GF-D8 (cell line): ENCODE measurements at regions not wholly inside any gene's neighbourhood (a gene's known extent, or its start where the extent isn't known, plus 50 kb on each side); places are given as distances from the start of the nearest gene placed in this dataset.

ENCODE experiments used
- DNase-seq: peaks from one replicate; lab custom pipeline; 2025; lab: John Stamatoyannopoulos, UW

GRCh38 chr9:29701971-29702370 lies 2128.7 kb upstream of the C9orf72 start:
- no peak for DNase-seq

DNA sequence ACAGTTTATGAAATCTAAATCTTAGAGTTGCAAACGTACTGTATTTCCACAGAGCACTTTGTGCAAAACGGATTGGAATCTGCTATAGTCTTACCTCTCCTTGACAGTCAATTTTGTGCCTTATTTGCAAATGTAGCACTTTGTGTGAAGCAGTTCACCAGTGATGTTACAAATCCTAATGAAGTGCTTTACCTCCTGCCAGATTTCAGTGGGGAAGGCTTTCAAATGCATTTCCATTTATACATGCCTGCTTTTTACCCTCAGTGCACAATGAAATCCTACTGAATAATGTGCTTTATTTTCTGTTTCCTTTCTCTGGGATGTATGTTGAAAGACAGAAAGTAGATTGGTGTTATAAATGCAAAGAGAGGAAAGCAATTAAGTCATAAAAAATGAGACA lies 2141.6 kb upstream of the C9orf72 start:
- no peak for DNase-seq

DNA sequence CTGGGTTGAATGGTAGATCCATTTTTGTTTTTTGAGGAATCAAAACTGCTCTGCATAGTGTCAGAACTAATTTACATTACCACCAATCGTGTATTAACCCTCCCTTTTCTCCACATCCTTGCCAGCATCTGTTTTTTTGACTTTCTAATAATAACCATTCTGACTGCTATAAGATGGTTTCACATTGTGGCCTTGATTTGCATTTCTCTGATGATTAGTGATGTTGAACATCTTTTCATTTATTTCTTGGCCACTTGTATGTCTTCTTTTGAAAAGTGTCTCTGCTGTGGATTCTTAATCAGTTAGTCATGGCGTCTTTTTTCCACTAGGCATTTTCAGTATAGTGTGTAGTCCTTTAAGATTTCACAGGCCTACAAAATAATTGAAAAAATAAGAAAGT lies 2144.3 kb upstream of the C9orf72 start:
- no peak for DNase-seq

DNA sequence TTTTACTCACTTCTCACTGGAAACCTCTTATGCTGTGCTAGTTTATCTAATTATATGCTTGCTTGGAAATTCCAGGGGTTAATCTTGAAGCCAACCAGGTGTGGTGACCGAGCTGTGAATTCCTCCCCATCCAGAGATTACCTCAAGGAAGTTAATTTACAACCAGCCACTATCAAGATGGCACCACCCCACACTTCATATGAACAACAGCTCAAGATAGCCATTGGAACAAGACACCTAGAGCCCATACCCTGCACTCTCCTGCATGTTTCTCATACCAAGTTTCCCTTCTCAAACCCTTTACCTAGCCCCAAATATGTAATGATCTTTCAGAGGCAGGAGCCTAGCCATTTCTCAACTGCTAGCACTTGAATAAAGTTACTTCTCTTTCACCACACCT lies 2156.9 kb upstream of the C9orf72 start:
- no peak for DNase-seq

DNA sequence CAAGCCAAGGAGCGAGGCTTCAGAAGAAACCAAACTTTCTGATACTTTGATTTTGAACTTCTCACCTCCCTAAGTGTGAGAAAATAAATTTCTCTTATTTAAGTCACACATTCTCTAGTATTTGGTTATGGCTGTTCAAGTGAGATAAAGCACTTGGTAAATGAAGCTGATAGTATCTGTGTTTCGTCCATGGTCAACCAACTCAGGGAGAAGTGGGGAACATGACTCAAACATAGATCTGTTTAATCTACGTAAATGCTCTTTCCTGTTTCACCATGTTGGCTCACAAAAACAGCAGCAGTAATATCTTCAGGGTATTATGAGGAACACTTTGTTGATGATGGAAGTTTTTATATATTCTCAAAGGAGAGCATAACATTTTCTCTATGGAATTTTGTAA lies 2167.2 kb upstream of the C9orf72 start:
- peak; percentile 15 for DNase-seq

DNA sequence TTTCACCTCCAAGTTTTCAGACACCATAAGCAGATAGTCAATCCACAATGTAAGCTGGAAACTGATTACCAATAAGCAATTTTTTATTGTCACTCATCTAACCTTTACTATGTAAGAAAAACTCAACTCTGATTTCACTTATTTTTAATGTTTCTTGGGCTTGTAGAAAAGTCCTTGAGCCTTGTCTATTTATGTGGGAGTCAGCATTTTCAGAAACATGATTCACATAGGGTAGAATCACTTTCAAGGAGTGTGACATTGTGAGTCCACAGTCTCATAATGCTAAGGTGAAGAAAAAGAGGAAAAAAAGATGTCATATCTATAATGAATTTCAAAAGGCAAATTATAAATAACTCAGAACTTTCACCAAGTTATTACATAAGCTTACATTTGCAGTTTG lies 2167.9 kb upstream of the C9orf72 start:
- no peak for DNase-seq

DNA sequence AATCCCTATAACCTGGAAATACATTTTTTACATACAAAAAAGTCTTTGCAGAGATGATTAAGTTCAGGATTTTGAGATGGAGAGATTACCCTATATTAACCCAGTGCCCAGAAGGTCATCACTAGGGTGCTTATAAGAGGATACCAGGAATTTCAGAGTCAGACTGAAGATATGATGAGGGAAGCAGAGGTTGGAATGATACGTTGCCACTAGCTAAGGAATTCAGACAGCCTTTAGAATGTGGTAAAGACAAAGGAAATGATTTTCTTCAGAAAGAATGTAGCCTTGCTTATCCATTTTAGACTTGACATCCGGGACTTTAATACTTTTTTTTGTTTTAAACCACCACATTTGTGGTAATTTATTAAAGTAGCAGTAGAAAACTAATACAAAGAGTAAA lies 2176.8 kb upstream of the C9orf72 start:
- DNase-seq = no peak

- no peak for DNase-seq
Measured at GRCh38 chr9:29751226-29751625, 2177.9 kb upstream of the C9orf72 start.

GRCh38 chr9:29753638-29754037 lies 2180.4 kb upstream of the C9orf72 start:
- no peak for DNase-seq

GRCh38 chr9:29769019-29769418 lies 2195.7 kb upstream of the C9orf72 start:
- no peak for DNase-seq

- no peak for DNase-seq
Measured at GRCh38 chr9:29773676-29774075, 2200.4 kb upstream of the C9orf72 start.

DNA sequence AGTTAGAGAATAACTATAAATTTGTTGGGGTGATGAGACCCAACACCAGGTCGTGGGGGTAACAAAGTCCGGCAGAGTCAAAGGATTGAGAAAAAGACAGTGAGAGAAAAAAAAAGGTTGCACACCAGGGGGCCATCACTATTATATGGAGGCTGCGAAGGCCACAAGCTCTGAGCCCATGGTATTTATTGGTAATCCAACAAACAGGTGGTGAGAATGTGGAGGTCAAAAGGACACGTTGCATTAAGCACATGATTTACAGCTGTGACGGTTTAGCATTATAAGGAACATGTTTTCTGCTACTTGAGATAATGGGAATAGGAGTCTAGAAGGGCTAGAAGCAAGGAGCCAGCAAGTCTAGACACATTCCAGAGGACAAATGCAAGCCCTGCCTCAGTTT lies 2202.2 kb upstream of the C9orf72 start:
- DNase-seq = no peak

GRCh38 chr9:29778281-29778849 lies 2205.1 kb upstream of the C9orf72 start:
- no peak for DNase-seq

GRCh38 chr9:29793970-29794369 lies 2220.7 kb upstream of the C9orf72 start:
- DNase-seq = no peak

DNA sequence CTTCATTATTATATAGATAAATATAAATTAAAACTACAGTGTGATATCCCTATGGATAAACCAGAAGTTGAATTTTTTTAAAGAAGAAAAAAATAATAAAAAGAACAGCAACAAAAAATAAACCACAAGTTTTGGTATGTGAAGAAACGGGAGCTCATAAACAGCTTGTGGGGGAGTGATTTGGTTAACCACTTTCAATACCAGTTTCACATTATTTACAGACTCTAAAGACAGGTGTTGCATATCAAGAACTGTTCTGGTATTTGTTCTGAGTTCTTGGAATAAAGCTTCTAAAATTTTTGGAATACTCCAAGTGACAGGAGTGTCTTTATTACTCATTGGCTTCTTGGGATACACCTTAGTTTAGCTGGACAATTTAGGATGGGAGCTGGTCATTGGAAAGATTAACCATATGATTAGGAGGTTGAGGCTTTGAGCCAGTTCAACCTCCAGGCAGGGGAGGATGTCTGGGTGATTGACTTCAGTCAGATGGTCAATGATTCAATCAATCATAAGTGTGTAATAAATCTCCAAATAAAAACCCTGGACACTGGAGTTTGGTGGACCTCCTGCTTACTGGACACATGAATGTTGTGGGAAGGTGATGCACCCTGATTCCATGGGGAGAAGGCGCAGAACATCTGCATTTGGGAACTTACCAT lies 2223.1 kb upstream of the C9orf72 start:
- no peak for DNase-seq

DNA sequence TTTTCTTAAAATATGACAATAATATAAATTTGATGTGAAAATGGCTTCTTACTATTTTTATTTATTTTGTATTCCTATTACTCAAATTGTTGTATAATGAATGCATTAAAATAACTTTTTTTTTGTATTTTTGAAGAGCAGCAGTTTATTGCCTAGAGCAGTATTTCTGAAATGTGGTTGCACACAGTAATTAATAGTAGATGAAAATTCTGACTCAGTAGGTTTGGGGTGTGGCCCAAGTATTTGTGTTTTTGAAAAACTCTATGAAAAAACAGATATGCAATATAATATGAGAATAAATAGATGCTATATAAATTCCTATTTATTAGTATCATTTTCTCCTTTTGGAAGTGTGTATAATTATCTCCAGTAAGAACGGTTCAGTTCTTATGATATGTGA lies 2225.3 kb upstream of the C9orf72 start:
- no peak for DNase-seq

DNA sequence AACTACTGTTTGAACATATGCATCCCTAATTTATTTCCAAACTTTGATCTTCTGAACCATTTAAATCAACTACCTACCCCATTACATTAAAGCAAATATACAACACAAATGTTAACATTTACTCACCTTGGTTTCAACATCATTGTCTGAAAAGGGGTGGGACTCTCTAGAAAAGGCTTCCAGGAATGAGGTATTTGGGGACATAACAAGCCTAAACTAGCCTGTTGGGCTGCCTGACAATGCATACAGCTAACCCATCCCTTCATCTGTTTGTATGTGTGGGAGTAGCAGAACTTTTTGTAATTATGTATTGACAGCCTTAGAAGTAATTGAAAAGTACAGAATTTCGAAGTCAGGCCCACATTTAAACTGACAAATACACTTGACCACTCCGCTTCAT lies 2225.9 kb upstream of the C9orf72 start:
- no peak for DNase-seq

DNA sequence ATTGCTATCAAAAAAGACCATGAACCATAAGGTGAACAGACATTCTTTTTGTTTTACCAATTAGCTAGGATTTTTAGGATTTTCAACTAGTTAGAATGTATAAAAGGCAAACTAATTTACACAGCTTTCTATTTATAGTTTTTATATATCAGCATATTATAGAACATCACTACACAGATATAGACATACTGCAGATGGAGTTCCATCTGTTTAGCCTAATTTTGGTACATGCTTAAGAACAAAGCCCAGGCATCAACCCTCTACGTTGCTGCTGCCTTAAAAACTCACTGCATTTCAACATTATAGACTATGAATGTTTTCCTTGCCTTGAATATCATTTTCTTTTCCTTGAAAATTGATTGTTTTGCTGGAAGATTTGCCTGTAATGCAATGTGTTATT lies 2227.5 kb upstream of the C9orf72 start:
- no peak for DNase-seq

- no peak for DNase-seq
Measured at GRCh38 chr9:29802454-29802853, 2229.2 kb upstream of the C9orf72 start.

GRCh38 chr9:29806937-29807618 lies 2233.8 kb upstream of the C9orf72 start:
- no peak for DNase-seq

DNA sequence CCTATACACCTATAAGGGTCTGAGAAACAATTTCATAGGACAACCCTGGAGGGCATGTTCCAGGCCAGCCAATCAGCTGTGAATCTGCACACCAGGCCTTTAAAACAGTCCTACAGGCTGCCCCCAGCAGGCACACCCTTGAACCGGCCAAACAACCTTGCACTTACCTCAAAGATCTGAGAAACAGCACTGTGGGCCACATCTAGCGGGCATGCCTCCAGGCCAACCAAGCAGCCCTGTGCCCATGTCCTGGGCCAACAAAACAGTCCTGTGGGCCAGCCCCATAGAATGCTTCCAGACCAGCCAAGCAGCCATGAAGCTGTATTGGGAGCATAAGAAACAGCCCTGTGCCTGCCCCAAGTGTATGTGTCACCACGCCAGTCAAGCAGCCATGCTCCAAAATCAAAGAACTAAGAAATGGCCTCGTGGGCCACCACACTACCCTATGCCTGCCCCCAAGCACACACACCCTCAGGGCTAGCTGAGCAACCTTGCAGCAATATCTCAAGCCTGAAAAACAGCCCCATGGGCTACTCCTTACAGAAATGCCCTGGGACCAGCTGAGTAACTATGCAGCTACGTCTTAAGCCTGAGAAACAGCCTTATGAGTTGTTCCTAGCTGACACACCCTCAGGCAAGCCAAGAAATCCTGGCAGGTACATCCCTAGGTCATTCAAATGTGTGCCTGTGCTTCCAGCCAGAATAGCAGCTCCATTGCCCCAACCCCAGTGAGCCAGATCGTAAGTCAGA lies 2243.8 kb upstream of the C9orf72 start:
- no peak for DNase-seq

GRCh38 chr9:29822458-29822857 lies 2249.2 kb upstream of the C9orf72 start:
- DNase-seq = no peak

DNA sequence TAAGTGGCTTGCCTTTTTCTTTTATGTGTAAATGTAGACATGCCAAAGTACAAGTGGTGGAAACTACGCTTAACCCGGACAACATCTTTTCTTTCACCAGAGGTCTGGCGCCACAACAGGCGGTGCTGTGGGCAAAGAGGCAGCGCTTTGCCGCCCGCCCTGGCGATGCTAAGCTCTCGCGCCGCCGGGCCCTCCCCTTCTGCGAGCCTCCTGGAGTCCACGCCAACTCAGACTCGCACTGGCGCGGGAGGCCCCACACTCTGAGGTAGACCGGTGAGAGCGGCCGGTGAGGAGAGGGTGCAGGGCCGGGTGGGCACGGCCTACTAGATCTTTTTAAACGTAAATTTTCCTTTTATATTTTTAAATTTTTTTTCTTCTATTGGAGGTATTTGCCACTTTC lies 2253.1 kb upstream of the C9orf72 start:
- no peak for DNase-seq
